Astrocyte (in vitro differentiated cells and primary cell): ENCODE measurements at regions not wholly inside any gene's neighbourhood (a gene's known extent, or its start where the extent isn't known, plus 50 kb on each side); places are given as distances from the start of the nearest gene placed in this dataset.

Experiments
- EZH2 ChIP-seq: IDR thresholded peaks from 2 replicates; pipeline ENCODE4 v1.6.1; 2012; ENCODE audit warnings: mild to moderate bottlenecking, low read length, inconsistent platforms; ENCODE audit not compliant: insufficient read depth
- TF ChIP-seq, protein P1 (sequence below): IDR thresholded peaks from 2 replicates; pipeline ENCODE4 v1.5.1; 2011; ENCODE audit warnings: low read depth, mild to moderate bottlenecking, inconsistent platforms, low read length, moderate library complexity; ENCODE audit not compliant: insufficient read depth

DNA sequence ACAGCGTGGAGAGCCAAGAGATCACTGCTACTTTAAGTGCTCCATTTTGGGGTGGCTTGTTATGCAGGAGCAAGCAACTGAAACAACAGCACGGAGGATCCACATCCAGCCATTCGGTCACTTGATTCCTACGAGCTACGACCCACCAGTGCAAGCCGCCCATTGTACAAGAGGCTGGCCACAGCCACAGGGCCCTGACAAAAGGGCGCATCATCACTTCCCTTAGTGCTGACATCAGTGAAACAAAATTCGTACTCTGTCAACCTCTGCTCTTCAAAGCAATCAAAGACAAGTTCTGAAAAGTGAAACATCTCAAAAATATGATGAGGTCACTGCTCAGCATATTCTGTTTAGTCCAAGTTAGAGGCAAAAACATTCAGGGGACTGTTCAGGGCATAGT, 168.4 kb downstream of the GADD45G start:
- TF ChIP-seq, protein P1, sequence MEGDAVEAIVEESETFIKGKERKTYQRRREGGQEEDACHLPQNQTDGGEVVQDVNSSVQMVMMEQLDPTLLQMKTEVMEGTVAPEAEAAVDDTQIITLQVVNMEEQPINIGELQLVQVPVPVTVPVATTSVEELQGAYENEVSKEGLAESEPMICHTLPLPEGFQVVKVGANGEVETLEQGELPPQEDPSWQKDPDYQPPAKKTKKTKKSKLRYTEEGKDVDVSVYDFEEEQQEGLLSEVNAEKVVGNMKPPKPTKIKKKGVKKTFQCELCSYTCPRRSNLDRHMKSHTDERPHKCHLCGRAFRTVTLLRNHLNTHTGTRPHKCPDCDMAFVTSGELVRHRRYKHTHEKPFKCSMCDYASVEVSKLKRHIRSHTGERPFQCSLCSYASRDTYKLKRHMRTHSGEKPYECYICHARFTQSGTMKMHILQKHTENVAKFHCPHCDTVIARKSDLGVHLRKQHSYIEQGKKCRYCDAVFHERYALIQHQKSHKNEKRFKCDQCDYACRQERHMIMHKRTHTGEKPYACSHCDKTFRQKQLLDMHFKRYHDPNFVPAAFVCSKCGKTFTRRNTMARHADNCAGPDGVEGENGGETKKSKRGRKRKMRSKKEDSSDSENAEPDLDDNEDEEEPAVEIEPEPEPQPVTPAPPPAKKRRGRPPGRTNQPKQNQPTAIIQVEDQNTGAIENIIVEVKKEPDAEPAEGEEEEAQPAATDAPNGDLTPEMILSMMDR, result no peak
- TF ChIP-seq EZH2, result no peak
